ENCODE measurements at regions not wholly inside any gene's neighbourhood (a gene's known extent, or its start where the extent isn't known, plus 50 kb on each side); places are given as distances from the start of the nearest gene placed in this dataset.

DNA sequence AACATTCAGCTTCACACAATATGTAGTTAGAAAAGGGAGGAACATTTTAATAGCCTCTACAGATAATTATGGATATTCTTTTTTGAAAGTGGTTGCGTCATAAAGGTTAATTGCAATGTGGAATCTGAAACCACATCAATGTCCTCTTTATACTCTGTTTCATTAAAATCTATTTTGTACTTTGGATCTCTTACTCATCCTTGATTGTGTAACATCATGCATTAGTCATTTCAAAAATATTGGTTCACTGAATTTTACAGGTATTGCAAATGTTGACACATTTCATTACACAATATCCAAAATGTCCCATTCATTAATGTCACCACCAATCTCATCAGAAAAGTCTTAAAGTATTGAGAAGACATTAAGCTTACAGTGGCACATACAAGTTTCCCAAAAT lies 62.7 kb upstream of the USP9X start (continued):
- TF ChIP-seq HDAC6 (IDR thresholded peaks at IDR 0.05; ENCODE audit: unreplicated experiment) (no peak), NR2F1 (conservative IDR thresholded peaks at IDR 0.05) (peak; percentile 66; the same call in 1 of the 2 replicates), IKZF1 (conservative IDR thresholded peaks at IDR 0.05) (0 out of 2 replicates have a peak, but pooled peaks have one; percentile 13), JUNB (IDR thresholded peaks at IDR 0.05) (peak; percentile 82), MTA2 (IDR thresholded peaks at IDR 0.05; ENCODE audit: low read depth) (peak; percentile 81), KDM1A (IDR thresholded peaks at IDR 0.05; ENCODE audit: borderline replicate concordance) (no peak), ESRRA (IDR thresholded peaks at IDR 0.05; ENCODE audit: low read length) (no peak), TBL1XR1 (IDR thresholded peaks at IDR 0.05; ENCODE audit: low read depth, low read length) (no peak), POU2F2 (IDR thresholded peaks at IDR 0.05; ENCODE audit: borderline replicate concordance, low read depth, low read length) (no peak), TAF1 (IDR thresholded peaks at IDR 0.05; ENCODE audit: borderline replicate concordance, low read depth, low read length) (no peak), GABPA (IDR thresholded peaks at IDR 0.05; ENCODE audit: low read depth) (no peak), ZZZ3 (IDR thresholded peaks at IDR 0.05; ENCODE audit: control insufficient read depth, insufficient read length, low read depth) (no peak), MTA3 (IDR thresholded peaks at IDR 0.05; ENCODE audit: borderline replicate concordance, low read length) (no peak), SMC3 (IDR thresholded peaks at IDR 0.05; ENCODE audit: borderline replicate concordance, low read length) (no peak), RBBP5 (conservative IDR thresholded peaks at IDR 0.05) (no peak), SMAD1 (IDR thresholded peaks at IDR 0.05; ENCODE audit: low read depth, partially characterized antibody) (no peak), NFXL1 (IDR thresholded peaks at IDR 0.05; ENCODE audit: borderline replicate concordance) (no peak)
- TF ChIP-seq, protein P1, sequence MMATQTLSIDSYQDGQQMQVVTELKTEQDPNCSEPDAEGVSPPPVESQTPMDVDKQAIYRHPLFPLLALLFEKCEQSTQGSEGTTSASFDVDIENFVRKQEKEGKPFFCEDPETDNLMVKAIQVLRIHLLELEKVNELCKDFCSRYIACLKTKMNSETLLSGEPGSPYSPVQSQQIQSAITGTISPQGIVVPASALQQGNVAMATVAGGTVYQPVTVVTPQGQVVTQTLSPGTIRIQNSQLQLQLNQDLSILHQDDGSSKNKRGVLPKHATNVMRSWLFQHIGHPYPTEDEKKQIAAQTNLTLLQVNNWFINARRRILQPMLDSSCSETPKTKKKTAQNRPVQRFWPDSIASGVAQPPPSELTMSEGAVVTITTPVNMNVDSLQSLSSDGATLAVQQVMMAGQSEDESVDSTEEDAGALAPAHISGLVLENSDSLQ (IDR thresholded peaks at IDR 0.05) = no peak
- TF ChIP-seq, protein P2, sequence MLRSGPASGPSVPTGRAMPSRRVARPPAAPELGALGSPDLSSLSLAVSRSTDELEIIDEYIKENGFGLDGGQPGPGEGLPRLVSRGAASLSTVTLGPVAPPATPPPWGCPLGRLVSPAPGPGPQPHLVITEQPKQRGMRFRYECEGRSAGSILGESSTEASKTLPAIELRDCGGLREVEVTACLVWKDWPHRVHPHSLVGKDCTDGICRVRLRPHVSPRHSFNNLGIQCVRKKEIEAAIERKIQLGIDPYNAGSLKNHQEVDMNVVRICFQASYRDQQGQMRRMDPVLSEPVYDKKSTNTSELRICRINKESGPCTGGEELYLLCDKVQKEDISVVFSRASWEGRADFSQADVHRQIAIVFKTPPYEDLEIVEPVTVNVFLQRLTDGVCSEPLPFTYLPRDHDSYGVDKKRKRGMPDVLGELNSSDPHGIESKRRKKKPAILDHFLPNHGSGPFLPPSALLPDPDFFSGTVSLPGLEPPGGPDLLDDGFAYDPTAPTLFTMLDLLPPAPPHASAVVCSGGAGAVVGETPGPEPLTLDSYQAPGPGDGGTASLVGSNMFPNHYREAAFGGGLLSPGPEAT (IDR thresholded peaks at IDR 0.05; ENCODE audit: low read depth) = no peak
- TF ChIP-seq, protein P3, sequence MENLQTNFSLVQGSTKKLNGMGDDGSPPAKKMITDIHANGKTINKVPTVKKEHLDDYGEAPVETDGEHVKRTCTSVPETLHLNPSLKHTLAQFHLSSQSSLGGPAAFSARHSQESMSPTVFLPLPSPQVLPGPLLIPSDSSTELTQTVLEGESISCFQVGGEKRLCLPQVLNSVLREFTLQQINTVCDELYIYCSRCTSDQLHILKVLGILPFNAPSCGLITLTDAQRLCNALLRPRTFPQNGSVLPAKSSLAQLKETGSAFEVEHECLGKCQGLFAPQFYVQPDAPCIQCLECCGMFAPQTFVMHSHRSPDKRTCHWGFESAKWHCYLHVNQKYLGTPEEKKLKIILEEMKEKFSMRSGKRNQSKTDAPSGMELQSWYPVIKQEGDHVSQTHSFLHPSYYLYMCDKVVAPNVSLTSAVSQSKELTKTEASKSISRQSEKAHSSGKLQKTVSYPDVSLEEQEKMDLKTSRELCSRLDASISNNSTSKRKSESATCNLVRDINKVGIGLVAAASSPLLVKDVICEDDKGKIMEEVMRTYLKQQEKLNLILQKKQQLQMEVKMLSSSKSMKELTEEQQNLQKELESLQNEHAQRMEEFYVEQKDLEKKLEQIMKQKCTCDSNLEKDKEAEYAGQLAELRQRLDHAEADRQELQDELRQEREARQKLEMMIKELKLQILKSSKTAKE (IDR thresholded peaks at IDR 0.05; ENCODE audit: low read depth, poor library complexity, severe bottlenecking) = no peak
- TF ChIP-seq, protein P4, sequence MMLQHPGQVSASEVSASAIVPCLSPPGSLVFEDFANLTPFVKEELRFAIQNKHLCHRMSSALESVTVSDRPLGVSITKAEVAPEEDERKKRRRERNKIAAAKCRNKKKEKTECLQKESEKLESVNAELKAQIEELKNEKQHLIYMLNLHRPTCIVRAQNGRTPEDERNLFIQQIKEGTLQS (IDR thresholded peaks at IDR 0.05; ENCODE audit: borderline replicate concordance, extremely low read depth, low read depth, low read length) = no peak
- TF ChIP-seq, protein P5, sequence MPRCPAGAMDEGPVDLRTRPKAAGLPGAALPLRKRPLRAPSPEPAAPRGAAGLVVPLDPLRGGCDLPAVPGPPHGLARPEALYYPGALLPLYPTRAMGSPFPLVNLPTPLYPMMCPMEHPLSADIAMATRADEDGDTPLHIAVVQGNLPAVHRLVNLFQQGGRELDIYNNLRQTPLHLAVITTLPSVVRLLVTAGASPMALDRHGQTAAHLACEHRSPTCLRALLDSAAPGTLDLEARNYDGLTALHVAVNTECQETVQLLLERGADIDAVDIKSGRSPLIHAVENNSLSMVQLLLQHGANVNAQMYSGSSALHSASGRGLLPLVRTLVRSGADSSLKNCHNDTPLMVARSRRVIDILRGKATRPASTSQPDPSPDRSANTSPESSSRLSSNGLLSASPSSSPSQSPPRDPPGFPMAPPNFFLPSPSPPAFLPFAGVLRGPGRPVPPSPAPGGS (IDR thresholded peaks at IDR 0.05; ENCODE audit: borderline replicate concordance, insufficient read depth, low read depth, low read length, poor library complexity, severe bottlenecking) = peak; percentile 30
- TF ChIP-seq, protein P6, sequence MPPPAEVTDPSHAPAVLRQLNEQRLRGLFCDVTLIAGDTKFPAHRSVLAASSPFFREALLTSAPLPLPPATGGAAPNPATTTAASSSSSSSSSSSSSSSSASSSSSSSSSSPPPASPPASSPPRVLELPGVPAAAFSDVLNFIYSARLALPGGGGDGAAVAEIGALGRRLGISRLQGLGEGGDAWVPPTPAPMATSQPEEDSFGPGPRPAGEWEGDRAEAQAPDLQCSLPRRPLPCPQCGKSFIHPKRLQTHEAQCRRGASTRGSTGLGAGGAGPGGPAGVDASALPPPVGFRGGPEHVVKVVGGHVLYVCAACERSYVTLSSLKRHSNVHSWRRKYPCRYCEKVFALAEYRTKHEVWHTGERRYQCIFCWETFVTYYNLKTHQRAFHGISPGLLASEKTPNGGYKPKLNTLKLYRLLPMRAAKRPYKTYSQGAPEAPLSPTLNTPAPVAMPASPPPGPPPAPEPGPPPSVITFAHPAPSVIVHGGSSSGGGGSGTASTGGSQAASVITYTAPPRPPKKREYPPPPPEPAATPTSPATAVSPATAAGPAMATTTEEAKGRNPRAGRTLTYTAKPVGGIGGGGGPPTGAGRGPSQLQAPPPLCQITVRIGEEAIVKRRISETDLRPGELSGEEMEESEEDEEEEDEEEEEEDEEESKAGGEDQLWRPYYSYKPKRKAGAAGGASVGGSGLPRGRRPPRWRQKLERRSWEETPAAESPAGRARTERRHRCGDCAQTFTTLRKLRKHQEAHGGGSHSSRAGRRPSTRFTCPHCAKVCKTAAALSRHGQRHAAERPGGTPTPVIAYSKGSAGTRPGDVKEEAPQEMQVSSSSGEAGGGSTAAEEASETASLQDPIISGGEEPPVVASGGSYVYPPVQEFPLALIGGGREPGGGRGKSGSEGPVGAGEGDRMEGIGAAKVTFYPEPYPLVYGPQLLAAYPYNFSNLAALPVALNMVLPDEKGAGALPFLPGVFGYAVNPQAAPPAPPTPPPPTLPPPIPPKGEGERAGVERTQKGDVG (CRISPR knock-in tag; IDR thresholded peaks at IDR 0.05) = no peak
